ENCODE measurements at regions not wholly inside any gene's neighbourhood (a gene's known extent, or its start where the extent isn't known, plus 50 kb on each side); places are given as distances from the start of the nearest gene placed in this dataset.

DNA sequence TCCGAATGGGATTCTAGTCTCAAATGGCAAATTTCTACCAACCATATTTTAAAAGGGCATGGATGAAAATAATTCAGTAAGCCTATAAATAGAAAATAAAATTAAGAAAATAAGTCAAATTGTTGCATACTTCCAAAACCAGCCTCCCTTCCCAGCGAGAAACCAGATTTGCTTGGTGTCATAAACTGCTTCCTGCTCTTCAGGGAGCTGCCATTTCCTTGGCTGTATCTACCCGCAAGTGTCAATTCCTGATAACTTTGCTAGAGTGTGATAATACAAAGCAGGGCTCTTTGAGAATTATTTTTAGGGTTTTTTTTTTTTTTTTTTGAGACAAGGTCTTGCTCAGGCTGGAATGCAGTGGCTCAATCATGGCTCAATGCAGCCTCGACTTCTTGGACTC lies 62.3 kb downstream of the S1PR1 start:
- no peak for DNase-seq
- no peak overlapping the region for H3K4me3 ChIP-seq (replicated peaks in 1 of 3)
- TF ChIP-seq, protein P1, sequence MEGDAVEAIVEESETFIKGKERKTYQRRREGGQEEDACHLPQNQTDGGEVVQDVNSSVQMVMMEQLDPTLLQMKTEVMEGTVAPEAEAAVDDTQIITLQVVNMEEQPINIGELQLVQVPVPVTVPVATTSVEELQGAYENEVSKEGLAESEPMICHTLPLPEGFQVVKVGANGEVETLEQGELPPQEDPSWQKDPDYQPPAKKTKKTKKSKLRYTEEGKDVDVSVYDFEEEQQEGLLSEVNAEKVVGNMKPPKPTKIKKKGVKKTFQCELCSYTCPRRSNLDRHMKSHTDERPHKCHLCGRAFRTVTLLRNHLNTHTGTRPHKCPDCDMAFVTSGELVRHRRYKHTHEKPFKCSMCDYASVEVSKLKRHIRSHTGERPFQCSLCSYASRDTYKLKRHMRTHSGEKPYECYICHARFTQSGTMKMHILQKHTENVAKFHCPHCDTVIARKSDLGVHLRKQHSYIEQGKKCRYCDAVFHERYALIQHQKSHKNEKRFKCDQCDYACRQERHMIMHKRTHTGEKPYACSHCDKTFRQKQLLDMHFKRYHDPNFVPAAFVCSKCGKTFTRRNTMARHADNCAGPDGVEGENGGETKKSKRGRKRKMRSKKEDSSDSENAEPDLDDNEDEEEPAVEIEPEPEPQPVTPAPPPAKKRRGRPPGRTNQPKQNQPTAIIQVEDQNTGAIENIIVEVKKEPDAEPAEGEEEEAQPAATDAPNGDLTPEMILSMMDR (IDR thresholded peaks at IDR 0.05): no peak
- no peak for TF ChIP-seq POLR2A (IDR thresholded peaks at IDR 0.05)
- no peaks in the 10 kb centered on the region for H3K4me1 ChIP-seq
- H3K9me3 ChIP-seq: no peaks in the 10 kb centered on the region
- WGBS, 2 donors: 88 to 92% methylated on average over 4 of the region's 4 CpGs
- intact Hi-C loops (cut with DNase I): no loop called here
- H3K27ac ChIP-seq: no peak overlapping the region
- H3K36me3 ChIP-seq: no peaks in the 10 kb centered on the region
- H3K27me3 ChIP-seq: no peaks in the 10 kb centered on the region

DNA sequence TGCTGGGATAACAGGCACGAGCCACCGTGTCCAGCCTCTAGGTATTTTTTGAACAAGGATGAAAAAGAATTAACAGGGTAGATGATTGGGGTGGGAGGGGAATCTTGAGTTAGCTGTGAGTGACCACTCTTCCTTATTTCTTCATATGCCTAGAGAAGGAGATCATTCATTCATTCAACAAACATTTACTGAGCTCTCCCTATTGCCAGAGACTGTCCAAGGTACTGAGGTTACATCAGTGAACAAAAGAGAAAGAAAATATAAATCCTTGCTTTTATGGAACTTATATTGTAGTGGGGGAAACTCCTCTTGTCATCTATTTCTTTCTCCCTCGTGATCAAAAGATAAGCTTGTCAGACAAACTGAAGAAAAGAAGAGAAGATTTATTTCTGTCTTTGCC lies 62.9 kb downstream of the S1PR1 start:
- Histone ChIP-seq H3K4me3 (replicated peaks in 1 of 3) (no peak overlapping the region), H3K4me1 (no peaks in the 10 kb centered on the region), H3K36me3 (no peaks in the 10 kb centered on the region), H3K9me3 (no peaks in the 10 kb centered on the region), H3K27ac (no peak overlapping the region), H3K27me3 (no peaks in the 10 kb centered on the region)
- 85 to 93% methylated on average over 3 of the region's 3 CpGs for WGBS, 2 donors
- DNase-seq: no peak
- intact Hi-C loops (cut with DNase I): no loop called here
- no peak for TF ChIP-seq POLR2A (IDR thresholded peaks at IDR 0.05)
- TF ChIP-seq, protein P1 (IDR thresholded peaks at IDR 0.05): no peak

DNA sequence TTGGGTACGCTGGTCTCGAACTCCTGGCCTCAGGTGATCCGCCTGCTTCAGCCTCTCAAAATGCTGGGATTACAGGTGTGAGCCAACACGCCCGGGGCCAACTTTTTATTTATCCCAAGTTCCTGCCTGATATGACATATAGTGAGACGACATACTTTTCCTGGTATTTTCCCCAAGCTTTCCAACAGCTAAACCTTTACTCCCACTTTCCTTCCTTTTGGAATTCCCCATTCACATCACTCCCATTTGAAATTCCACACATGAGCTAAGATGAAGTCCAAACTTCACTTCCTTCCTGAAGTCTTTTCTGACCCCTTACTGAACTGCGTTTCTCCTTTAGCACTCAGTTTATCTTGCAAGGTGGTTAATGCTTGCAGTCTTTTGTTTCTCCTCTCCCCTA lies 64.1 kb downstream of the S1PR1 start:
- intact Hi-C loops (cut with DNase I): no loop called here
- Histone ChIP-seq H3K27me3 (no peaks in the 10 kb centered on the region), H3K36me3 (no peaks in the 10 kb centered on the region), H3K4me1 (no peaks in the 10 kb centered on the region), H3K4me3 (replicated peaks in 1 of 3) (no peak overlapping the region), H3K27ac (no peak overlapping the region), H3K9me3 (no peaks in the 10 kb centered on the region)
- DNase-seq: no peak
- 82 to 84% methylated on average over 7 of the region's 7 CpGs for WGBS, 2 donors
- TF ChIP-seq, protein P1 (IDR thresholded peaks at IDR 0.05): no peak
- no peak for TF ChIP-seq POLR2A (IDR thresholded peaks at IDR 0.05)

DNA sequence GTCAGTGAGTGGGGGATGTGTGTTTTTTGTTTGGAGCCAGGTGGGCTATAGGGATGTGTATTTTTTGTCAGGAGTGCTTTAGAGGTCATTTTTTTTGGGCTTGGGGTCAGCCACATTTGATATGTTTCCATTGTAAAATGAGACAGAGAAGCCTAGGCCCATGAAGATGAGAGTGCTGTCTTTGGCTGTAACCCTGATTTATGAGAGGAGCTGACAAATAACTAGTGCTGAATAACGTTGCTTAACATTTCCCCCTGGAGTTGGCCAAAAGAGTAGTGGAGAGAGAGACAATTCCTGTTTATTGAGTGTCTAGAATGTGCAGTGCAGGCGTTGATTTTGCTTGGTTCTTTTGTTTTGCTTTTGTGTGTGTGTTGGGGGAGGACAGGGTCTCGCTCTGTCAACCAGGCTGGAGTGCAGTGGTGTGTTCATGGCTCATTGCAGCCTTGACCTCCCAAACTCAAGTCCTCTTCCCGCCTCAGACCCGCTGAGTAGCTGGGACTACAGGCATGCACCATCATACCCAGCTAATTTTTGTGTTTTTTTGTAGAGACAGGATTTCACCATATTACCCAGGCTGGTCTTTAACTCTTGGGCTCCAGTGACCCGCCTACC lies 64.7 kb downstream of the S1PR1 start:
- no peaks in the 10 kb centered on the region for H3K27me3 ChIP-seq
- 56 to 58% methylated on average over 6 of the region's 6 CpGs for WGBS, 2 donors
- no peak overlapping the region for H3K27ac ChIP-seq
- no peaks in the 10 kb centered on the region for H3K4me1 ChIP-seq
- H3K9me3 ChIP-seq: no peaks in the 10 kb centered on the region
- TF ChIP-seq, protein P1 (IDR thresholded peaks at IDR 0.05): no peak
- no peak for TF ChIP-seq POLR2A (IDR thresholded peaks at IDR 0.05)
- H3K4me3 ChIP-seq (replicated peaks in 1 of 3): no peak overlapping the region
- no peaks in the 10 kb centered on the region for H3K36me3 ChIP-seq
- intact Hi-C loops (cut with DNase I): no loop called here
- no peak for DNase-seq

DNA sequence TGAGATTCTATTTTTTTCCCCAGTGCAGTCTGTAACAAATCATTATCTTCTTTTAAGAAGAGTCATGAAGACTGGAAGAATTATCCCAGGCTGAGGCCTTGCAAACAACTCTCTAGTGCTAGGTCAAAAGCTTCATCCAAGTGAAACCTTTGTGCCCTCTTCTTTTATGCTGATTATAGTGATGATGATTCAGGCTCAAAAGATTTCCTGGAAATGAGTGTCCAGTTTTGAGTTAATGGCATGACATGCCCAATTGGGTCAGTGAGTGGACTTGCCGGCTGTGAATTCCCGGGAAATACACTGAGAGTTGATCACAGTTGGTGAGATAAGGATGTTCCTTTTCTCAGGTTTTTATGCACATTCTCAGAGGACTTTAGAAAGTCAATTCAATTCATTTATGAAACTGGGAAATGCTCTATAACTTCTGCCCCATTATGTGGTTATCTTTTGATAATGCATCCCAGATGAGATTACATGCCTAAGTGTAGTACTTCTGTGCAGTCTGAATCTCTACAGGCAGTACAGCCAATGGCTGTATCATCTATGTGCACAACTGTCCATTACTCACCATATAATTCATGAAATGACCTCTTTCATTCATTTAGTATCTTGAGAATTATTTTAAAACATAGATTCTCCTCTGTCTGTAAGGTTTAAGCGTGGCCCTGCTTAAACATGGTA lies 66.2 kb downstream of the S1PR1 start:
- no peak for TF ChIP-seq POLR2A (IDR thresholded peaks at IDR 0.05)
- TF ChIP-seq, protein P1 (IDR thresholded peaks at IDR 0.05): no peak
- Histone ChIP-seq H3K4me1 (no peaks in the 10 kb centered on the region), H3K36me3 (no peaks in the 10 kb centered on the region), H3K27me3 (no peaks in the 10 kb centered on the region), H3K9me3 (no peaks in the 10 kb centered on the region), H3K27ac (no peak overlapping the region), H3K4me3 (replicated peaks in 1 of 3) (no peak overlapping the region)
- intact Hi-C loops (cut with DNase I): no loop called here
- DNase-seq: no peak
- 31 to 55% methylated on average over 3 of the region's 3 CpGs for WGBS, 2 donors
